GM19468 (cell line): ENCODE measurements at regions not wholly inside any gene's neighbourhood (a gene's known extent, or its start where the extent isn't known, plus 50 kb on each side); places are given as distances from the start of the nearest gene placed in this dataset.

Experiments used
- ATAC-seq: cut with Tn5 transposase; IDR thresholded peaks from one replicate; pipeline ENCODE4 v1.9.1; 2021; ENCODE audit warnings: mild to moderate bottlenecking, moderate library complexity, moderate number of reproducible peaks; ENCODE audit not compliant: unreplicated experiment; ENCODE audit errors: extremely low read depth

GRCh38 chr2:143981428-143981827, 538.5 kb downstream of the ZEB2 start:
- no peak for ATAC-seq

GRCh38 chr2:143977356-143977755, 542.6 kb downstream of the ZEB2 start:
- ATAC-seq, result no peak

DNA sequence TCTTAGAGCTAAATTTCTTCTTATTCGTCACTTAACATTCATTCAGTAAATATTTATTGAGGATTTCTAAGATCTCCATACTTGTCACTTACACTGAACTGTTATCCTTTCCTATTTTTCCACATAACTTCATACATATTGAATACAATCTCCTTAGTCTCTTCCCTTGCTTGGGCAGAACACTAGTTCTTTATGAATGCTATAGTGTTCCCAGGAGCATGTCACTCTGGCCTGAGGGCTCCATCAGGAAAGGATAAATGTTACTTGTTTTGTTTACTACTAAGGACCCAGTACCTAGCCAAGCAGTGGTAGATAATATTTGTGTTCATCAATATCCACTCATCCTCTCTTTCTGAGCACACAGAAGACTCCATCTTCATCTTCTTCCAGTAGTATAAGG, 544.7 kb downstream of the ZEB2 start:
- ATAC-seq, result no peak

DNA sequence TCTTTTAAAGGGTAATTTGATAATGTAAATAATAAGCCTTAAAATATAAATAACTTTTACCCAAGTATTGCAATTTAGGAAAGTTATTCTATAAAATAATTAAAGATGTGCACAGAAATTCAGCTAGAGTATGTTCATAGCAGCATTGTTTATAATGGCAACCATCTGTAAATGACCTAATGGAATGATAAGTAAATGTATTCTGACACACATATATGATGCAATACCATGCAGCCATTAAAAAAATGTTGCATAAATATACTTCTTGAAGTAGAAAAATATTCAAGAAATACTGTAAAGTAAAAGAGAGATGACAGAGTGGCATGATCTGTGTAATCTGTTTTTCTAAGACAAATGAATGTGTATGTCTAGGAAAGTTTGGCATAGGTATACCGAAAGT, 545.7 kb downstream of the ZEB2 start:
- no peak for ATAC-seq

GRCh38 chr2:143968860-143969259, 551.1 kb downstream of the ZEB2 start:
- ATAC-seq, result no peak

GRCh38 chr2:143968360-143968759, 551.6 kb downstream of the ZEB2 start:
- ATAC-seq, result no peak

GRCh38 chr2:143965493-143966164, 554.3 kb downstream of the ZEB2 start:
- ATAC-seq, result no peak

- ATAC-seq, result no peak
Observed at GRCh38 chr2:143964891-143965290, 555.0 kb downstream of the ZEB2 start.

DNA sequence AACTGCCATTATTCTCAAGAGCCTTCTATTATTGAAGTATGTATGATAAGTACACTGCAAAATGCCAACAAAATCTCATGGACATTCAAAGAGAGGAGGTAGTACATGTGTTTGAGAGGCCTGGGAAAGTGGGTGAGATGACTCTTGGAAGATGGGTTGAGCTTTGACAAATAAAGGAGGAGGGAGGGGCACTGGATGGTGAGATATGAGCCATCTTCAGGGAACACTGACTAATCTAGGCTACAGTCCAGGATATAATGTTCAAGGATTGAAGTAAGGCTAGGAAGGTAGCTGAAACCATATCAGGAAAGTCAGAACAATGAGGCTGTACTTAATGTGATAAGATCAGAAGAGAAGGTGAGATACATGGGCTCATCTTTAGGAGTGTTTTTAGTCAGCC, 559.7 kb downstream of the ZEB2 start:
- no peak for ATAC-seq

DNA sequence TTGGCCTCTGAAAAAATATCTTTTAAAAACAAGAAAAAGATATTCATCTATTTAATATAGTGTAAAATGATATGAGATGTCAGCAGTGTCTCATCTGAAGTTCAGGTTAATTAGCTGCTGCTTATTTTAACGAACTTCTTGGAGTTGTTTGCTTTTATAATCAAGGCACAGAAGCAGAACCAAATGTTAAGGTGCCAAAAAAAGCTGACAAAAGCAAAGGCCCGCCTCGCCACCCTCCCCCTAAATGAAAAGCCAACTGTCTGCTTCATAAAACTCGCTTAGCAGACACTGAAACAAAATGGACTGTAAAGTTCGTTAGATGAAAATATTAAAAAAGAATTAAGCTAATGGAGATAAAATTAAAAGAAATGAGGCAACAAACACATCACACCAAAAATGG, 562.6 kb downstream of the ZEB2 start:
- ATAC-seq, result no peak

DNA sequence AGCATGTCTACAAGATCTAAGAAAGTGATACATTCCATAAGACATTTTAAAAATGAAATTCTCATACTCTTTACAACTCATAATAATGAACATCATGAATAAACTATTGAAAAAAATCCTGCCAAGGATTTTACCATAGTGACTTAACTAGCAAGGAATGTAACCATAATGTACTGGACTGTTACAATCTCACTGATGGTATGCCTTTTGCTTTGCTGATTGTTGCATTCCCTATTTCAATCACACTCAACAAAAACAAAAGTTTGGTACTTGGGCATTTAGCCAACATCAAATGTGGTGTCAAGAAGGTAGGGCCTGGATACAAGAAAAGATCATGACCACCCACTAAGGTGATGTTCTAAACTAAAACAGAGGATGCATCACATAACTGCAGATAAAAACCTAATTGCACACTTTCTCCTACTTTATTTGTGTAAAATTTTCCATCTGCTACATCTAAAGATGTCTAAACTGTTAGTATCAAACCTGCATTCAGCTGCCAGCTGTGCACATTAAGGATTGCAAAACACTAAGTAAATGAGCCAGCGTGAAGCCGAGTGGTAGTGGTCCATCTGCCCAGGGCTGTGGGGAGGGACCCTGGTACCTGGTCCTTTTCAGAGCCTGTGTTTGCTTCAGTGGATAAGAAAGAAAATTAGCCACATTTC, 564.4 kb downstream of the ZEB2 start:
- ATAC-seq, result no peak

DNA sequence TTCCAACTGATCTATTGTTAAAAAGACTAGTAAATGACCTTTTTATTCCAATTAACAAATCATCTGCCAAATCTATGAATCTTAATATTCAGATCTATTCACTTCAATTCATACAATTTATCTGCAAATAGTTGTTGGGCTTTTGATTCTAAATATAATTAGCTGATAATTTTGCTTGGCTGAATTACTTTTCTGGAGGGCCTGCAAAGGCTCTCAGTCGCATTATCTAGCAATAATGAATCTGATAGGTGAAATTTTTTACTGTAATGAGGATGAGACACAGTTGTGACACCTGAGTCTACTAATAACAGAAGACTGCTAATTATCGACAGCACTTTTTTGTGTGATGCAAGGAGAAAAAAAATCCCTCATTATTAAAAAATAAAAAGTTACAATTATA, 565.1 kb downstream of the ZEB2 start:
- no peak for ATAC-seq

DNA sequence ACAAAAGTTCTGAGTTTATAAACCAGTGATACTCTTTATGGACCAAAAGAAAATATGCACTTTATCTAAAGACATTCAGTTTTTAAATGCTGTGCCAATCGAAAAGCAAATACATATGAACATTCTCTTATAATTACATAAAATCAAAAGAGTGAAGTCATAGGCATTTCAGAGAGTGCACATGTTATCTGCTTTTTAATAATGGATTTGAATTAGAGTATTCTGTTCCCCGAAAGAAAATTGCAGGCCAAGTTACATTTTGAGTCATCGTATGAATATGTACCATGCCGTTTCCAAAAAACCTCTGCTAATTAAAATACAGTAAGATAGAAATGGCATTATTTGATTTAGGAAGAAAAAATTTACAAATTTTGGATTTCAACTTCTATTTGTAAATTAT, 565.7 kb downstream of the ZEB2 start:
- no peak for ATAC-seq

- no peak for ATAC-seq
Observed at GRCh38 chr2:143953451-143954030, 566.4 kb downstream of the ZEB2 start.

- no peak for ATAC-seq
Observed at GRCh38 chr2:143952536-143952935, 567.4 kb downstream of the ZEB2 start.

GRCh38 chr2:143950704-143951103, 569.2 kb downstream of the ZEB2 start:
- no peak for ATAC-seq

DNA sequence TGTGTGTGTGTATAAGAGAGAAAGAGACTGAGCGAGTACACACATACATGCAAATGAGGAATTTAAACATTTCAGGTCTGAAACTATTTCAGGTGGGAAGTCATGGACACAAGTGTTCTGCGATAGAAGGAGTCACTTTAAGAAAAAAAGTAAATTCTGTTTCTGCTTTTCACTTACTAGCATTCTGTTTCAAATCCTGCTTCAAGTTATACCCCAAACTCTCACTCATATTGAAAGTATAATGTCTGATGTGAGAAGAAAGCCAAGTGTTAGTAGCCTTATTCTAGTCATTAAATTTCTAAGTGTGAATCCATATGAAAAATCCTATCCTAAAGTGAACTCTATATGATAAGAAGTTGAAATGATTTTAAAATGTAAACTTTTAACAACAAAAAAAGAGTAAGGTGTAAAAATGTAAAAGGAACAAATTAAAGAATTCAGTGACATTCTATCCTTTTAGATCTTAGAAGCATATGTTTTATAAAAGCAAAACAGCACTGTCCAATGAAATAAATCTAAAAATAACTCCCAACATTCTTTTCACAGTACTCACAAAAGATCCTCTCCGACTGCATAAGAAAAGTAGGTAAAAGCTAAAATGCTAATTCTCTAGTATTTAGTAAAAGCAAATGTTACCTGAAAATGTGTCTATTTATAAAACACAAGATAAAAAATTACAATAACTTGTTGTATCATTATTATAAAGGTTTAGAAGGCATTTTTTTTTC, 570.6 kb downstream of the ZEB2 start:
- no peak for ATAC-seq

DNA sequence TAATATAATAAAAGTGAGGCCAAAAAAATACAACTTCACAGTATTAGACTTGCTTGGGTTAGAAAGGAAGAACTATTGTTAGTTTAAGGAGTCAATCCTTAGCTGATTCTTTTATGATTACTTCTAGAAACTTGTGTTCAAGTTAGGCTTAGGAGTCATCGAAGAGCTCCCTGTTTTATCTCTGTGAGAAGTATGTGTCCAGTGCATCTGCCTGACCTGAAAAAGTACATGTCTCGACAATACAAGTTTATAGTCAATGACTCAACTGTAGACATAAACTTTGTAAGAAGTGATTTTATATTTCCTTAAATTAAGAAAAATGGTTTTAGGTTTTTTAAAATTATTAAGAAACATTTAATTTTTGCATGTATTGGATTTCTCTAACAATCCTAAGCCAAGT, 571.2 kb downstream of the ZEB2 start:
- ATAC-seq, result no peak

DNA sequence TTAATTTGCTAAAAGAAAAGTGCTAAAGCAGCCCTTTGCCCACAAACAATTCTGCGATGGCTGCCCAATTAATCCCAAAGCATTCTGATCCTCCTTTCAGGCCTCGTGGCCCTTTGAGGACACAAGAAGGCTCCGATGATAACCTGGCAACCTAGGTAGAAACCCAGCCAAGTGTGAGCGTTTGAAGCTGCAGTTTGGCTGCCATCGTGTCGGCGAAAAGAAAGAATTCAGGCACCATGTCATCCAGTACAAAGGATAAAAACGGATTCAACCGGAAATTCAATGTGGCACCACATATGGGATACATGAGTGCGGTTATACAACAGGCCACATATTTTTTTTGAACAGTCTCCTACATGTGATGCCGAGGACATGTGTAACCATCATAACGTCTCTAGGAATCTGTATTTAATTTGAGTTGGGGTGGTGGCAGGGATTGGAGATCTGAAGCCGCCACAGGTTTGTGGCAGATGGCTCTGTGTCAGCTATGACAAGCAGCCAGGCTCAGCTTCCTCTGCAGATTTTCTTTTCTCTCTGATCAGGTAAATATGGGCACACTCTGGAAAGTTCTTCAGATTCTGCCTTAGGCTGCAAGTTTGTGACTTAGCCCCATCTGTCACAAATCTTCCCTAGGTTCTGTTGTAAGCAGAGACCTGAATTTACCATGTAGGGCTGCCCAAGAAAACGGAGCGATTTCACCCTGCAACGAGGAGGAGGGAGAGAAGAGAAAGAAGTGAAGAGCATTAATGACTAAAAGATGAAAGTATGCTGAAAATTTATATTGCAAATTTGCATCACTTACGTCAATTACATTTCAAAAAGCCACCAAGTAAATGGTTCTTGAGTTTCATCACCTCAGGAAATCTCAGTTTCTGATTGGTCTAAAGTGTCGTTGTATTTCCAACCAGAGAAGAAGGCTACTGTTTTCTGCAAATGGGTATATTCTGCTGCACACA, 573.2 kb downstream of the ZEB2 start:
- ATAC-seq, result no peak

DNA sequence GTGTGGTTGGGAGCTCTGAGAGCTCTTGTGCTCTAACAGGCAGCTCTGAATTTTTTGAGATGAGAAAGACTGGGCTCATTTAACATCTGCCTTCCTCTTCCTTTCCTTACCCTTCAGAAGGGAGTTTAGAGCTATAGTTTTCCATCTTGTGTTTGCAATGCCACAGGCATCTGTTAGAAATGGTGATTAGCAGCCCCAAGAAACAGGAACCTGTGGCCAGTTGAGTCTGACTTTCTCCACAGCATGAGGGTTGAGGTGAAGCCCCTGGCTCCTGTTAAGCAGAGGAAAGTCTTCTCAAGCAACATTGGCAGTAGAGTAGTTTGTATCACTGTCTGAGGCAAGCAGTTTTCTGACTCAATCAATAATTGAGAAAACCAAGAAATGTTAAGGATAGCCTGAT, 577.4 kb downstream of the ZEB2 start:
- no peak for ATAC-seq
